WTC11 (cell line): ENCODE measurements at regions not wholly inside any gene's neighbourhood (a gene's known extent, or its start where the extent isn't known, plus 50 kb on each side); places are given as distances from the start of the nearest gene placed in this dataset.
"Not testable (repeated sequence)": the region's sequence is repeated elsewhere in the genome, so short reads cannot be mapped to it uniquely, and the experiment has no call there.

Experiments used
- ATAC-seq: fragments of 200-7000 bp; cut with Tn5 transposase; 2 replicates; pipeline ENCODE4 v1.10.0; 2021; ENCODE audit warnings: mild to moderate bottlenecking, moderate library complexity
- CTCF ChIA-PET: fragments of 300-600 bp; sonication (Branson Sonifier 250); formaldehyde crosslinking; loops from one replicate; lab custom pipeline; 2021; ENCODE audit warnings: antibody characterized with exemption; lab: Charles Lee
- POLR2A ChIA-PET: fragments of 350-600 bp; sonication (Branson Sonifier 250); formaldehyde crosslinking; loops from one replicate; lab custom pipeline; 2021; ENCODE audit warnings: antibody characterized with exemption; lab: Charles Lee
- DNase-seq: peaks from one replicate; pipeline ENCODE4 v3.0.0; 2021; ENCODE audit warnings: low spot score
- H3K27ac Mint-ChIP-seq: 2 replicates; pipeline ENCODE4 v1.8.0; 2021; ENCODE audit warnings: mixed read lengths
- H3K27me3 Mint-ChIP-seq: 2 replicates; pipeline ENCODE4 v1.8.0; 2021; ENCODE audit warnings: low read depth, mild to moderate bottlenecking, moderate library complexity, mixed read lengths
- H3K36me3 Mint-ChIP-seq: 2 replicates; pipeline ENCODE4 v1.8.0; 2021; ENCODE audit warnings: mixed read lengths
- H3K4me1 Mint-ChIP-seq: 2 replicates; pipeline ENCODE4 v1.8.0; 2022; ENCODE audit warnings: mixed read lengths
- H3K4me3 Mint-ChIP-seq: 2 replicates; pipeline ENCODE4 v1.8.0; 2021; ENCODE audit warnings: mild to moderate bottlenecking, moderate library complexity, mixed read lengths
- H3K9me3 Mint-ChIP-seq: 2 replicates; pipeline ENCODE4 v1.8.0; 2021; ENCODE audit warnings: mixed read lengths
- ATF1 ChIP-seq: sonication (generic); formaldehyde crosslinking; IDR thresholded peaks from 2 replicates; pipeline ENCODE4 v1.8.1; 2023; ENCODE audit warnings: mild to moderate bottlenecking, moderate library complexity, missing genetic modification reagents
- ELF4 ChIP-seq: sonication (generic); formaldehyde crosslinking; IDR thresholded peaks from 2 replicates; pipeline ENCODE4 v1.8.1; 2022; ENCODE audit warnings: low read depth, mild to moderate bottlenecking, moderate library complexity, missing genetic modification reagents
- EMX1 ChIP-seq: fragments of 250-450 bp; sonication (Bioruptor Pico); IDR thresholded peaks from 2 replicates; pipeline ENCODE4 v1.8.0; 2021; ENCODE audit warnings: mild to moderate bottlenecking
- ETV6 ChIP-seq: sonication (generic); formaldehyde crosslinking; IDR thresholded peaks from 2 replicates; pipeline ENCODE4 v1.8.1; 2022; ENCODE audit warnings: mild to moderate bottlenecking, missing genetic modification reagents
- FOXJ3 ChIP-seq: sonication (generic); formaldehyde crosslinking; IDR thresholded peaks from 2 replicates; pipeline ENCODE4 v1.9.0; 2021; ENCODE audit warnings: missing genetic modification reagents, mild to moderate bottlenecking, borderline replicate concordance
- HMGA2 ChIP-seq: fragments of 250-450 bp; sonication (Bioruptor Pico); IDR thresholded peaks from 2 replicates; pipeline ENCODE4 v1.4.0; 2021; ENCODE audit warnings: mild to moderate bottlenecking, moderate library complexity
- IRF2 ChIP-seq: sonication (generic); formaldehyde crosslinking; IDR thresholded peaks from 2 replicates; pipeline ENCODE4 v1.8.0; 2022; ENCODE audit warnings: low read depth, missing genetic modification reagents, borderline replicate concordance
- MXD4 ChIP-seq: fragments of 250-450 bp; sonication (Bioruptor Pico); IDR thresholded peaks from 2 replicates; pipeline ENCODE4 v1.8.0; 2021; ENCODE audit warnings: mild to moderate bottlenecking, moderate library complexity, borderline replicate concordance
- MYBL2 ChIP-seq: sonication (generic); formaldehyde crosslinking; IDR thresholded peaks from 2 replicates; pipeline ENCODE4 v1.8.1; 2023; ENCODE audit warnings: mild to moderate bottlenecking, moderate library complexity, missing genetic modification reagents
- SOX15 ChIP-seq: fragments of 250-450 bp; sonication (Bioruptor Pico); IDR thresholded peaks from 2 replicates; pipeline ENCODE4 v1.9.0; 2021; ENCODE audit warnings: mild to moderate bottlenecking
- SP1 ChIP-seq: sonication (generic); formaldehyde crosslinking; conservative IDR thresholded peaks from 2 replicates; pipeline ENCODE4 v1.8.1; 2022; ENCODE audit warnings: missing genetic modification reagents
- ZNF263 ChIP-seq: sonication (generic); formaldehyde crosslinking; IDR thresholded peaks from 2 replicates; pipeline ENCODE4 v1.8.1; 2022; ENCODE audit warnings: low read depth, mild to moderate bottlenecking, moderate library complexity, missing genetic modification reagents
- ZNF416 ChIP-seq: fragments of 250-450 bp; sonication (Bioruptor Pico); IDR thresholded peaks from 2 replicates; pipeline ENCODE4 v1.9.0; 2021; ENCODE audit warnings: mild to moderate bottlenecking, inconsistent platforms
- TF ChIP-seq, protein P1 (sequence below): sonication (generic); formaldehyde crosslinking; IDR thresholded peaks from 2 replicates; pipeline ENCODE4 v1.8.1; 2023; ENCODE audit warnings: mild to moderate bottlenecking, missing genetic modification reagents
- TF ChIP-seq, protein P2 (sequence below): fragments of 200-600 bp; IDR thresholded peaks from 2 replicates; pipeline ENCODE4 v1.8.0; 2022; ENCODE audit warnings: antibody characterized with exemption
- TF ChIP-seq, protein P3 (sequence below): sonication (generic); formaldehyde crosslinking; IDR thresholded peaks from 2 replicates; pipeline ENCODE4 v1.8.0; 2023; ENCODE audit warnings: mild to moderate bottlenecking, missing genetic modification reagents
- TF ChIP-seq, protein P4 (sequence below): sonication (generic); formaldehyde crosslinking; conservative IDR thresholded peaks from 2 replicates; pipeline ENCODE4 v1.8.1; 2023; ENCODE audit warnings: mild to moderate bottlenecking, low read depth, missing genetic modification reagents, moderate library complexity
- TF ChIP-seq, protein P5 (sequence below): fragments of 250-450 bp; sonication (Bioruptor Pico); IDR thresholded peaks from 2 replicates; pipeline ENCODE4 v1.8.0; 2021; ENCODE audit warnings: mild to moderate bottlenecking
- TF ChIP-seq, protein P6 (sequence below): sonication (generic); formaldehyde crosslinking; IDR thresholded peaks from 2 replicates; pipeline ENCODE4 v1.8.0; 2022; ENCODE audit warnings: mild to moderate bottlenecking, missing genetic modification reagents

DNA sequence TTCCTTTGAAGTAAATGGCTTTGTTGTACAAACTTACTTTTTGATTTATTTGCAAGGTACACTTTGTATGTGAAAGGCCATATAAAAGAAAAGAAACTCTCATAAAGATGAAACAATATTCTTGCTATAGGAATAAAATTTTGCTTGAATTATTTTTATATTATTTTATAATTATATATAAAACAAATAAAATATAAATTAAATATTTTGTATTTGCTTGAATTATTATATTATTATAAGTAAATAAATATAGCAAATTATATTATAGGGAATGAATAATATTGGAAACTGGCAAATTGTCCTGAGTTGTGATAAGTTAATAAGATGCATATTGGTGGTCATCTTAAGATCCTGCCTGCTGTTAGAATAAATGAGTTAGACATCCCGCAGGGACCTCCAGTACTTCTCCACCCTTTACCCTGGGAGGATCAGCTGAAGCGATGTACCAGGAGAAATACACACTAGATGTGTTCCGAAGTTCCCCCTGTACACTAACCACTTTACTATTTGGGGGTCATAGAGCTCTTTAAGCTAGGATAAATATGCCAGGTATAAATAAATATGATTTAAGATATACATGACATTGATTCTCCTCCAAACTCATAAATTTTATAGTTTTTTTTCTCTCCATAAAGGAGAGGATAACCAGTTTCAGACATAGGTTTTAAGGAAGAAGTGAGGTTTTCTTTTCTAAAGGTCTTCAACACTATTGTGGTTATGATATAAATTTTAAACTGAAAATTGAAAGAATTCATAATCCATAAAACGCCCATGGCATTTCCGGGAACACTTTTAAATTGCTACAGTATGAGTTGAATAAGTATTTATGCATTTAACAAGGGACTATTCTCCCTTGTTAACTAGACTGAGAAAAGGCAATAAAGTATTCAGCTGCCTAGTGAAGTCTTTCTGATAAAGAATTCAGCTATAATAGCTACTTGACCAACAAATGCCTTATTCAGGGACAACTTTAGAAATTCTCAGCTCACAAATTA, 486.3 kb upstream of the MARCKS start:
- no peaks in the 10 kb centered on the region for H3K9me3 Mint-ChIP-seq
- CTCF ChIA-PET, result no interaction called here
- H3K4me3 Mint-ChIP-seq, result no peak overlapping the region
- ATAC-seq, result no peak
- no peaks in the 10 kb centered on the region; the same call in 1 of the 2 replicates for H3K4me1 Mint-ChIP-seq
- H3K27me3 Mint-ChIP-seq, result no peaks in the 10 kb centered on the region
- H3K27ac Mint-ChIP-seq, result no peak overlapping the region
- H3K36me3 Mint-ChIP-seq, result no peaks in the 10 kb centered on the region
- POLR2A ChIA-PET, result no interaction called here
- TF ChIP-seq, protein P1, sequence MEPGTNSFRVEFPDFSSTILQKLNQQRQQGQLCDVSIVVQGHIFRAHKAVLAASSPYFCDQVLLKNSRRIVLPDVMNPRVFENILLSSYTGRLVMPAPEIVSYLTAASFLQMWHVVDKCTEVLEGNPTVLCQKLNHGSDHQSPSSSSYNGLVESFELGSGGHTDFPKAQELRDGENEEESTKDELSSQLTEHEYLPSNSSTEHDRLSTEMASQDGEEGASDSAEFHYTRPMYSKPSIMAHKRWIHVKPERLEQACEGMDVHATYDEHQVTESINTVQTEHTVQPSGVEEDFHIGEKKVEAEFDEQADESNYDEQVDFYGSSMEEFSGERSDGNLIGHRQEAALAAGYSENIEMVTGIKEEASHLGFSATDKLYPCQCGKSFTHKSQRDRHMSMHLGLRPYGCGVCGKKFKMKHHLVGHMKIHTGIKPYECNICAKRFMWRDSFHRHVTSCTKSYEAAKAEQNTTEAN, result no peak
- TF ChIP-seq, protein P2, sequence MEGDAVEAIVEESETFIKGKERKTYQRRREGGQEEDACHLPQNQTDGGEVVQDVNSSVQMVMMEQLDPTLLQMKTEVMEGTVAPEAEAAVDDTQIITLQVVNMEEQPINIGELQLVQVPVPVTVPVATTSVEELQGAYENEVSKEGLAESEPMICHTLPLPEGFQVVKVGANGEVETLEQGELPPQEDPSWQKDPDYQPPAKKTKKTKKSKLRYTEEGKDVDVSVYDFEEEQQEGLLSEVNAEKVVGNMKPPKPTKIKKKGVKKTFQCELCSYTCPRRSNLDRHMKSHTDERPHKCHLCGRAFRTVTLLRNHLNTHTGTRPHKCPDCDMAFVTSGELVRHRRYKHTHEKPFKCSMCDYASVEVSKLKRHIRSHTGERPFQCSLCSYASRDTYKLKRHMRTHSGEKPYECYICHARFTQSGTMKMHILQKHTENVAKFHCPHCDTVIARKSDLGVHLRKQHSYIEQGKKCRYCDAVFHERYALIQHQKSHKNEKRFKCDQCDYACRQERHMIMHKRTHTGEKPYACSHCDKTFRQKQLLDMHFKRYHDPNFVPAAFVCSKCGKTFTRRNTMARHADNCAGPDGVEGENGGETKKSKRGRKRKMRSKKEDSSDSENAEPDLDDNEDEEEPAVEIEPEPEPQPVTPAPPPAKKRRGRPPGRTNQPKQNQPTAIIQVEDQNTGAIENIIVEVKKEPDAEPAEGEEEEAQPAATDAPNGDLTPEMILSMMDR, result no peak
- TF ChIP-seq, protein P3, sequence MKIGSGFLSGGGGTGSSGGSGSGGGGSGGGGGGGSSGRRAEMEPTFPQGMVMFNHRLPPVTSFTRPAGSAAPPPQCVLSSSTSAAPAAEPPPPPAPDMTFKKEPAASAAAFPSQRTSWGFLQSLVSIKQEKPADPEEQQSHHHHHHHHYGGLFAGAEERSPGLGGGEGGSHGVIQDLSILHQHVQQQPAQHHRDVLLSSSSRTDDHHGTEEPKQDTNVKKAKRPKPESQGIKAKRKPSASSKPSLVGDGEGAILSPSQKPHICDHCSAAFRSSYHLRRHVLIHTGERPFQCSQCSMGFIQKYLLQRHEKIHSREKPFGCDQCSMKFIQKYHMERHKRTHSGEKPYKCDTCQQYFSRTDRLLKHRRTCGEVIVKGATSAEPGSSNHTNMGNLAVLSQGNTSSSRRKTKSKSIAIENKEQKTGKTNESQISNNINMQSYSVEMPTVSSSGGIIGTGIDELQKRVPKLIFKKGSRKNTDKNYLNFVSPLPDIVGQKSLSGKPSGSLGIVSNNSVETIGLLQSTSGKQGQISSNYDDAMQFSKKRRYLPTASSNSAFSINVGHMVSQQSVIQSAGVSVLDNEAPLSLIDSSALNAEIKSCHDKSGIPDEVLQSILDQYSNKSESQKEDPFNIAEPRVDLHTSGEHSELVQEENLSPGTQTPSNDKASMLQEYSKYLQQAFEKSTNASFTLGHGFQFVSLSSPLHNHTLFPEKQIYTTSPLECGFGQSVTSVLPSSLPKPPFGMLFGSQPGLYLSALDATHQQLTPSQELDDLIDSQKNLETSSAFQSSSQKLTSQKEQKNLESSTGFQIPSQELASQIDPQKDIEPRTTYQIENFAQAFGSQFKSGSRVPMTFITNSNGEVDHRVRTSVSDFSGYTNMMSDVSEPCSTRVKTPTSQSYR (CRISPR knock-in tag), result no peak
- TF ChIP-seq FOXJ3 (no peak), HMGA2 (CRISPR knock-in tag) (peak; percentile 93), ZNF416 (CRISPR knock-in tag) (no peak)
- DNase-seq, result no peak

DNA sequence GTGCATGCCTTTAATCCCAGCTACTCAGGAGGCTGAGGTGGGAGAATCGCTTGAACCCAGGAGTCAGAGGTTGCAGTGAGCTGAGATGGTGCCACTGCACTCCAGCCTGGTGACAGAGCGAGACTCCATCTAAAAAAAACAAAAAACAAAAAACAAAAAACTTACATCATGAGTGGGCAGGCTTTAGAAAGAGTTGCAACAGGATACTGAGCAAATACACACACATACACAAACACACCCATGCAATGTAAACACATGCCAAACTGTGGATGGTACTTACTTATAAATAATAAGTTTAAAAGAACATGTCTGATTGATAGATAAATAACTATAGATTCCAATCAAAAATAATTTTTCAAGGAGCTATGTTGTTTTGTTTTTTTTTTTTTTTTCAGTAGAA, 481.7 kb upstream of the MARCKS start:
- DNase-seq, H3K27me3 Mint-ChIP-seq, H3K27ac Mint-ChIP-seq, H3K4me1 Mint-ChIP-seq, CTCF ChIA-PET, ATAC-seq, POLR2A ChIA-PET, H3K36me3 Mint-ChIP-seq, H3K9me3 Mint-ChIP-seq, H3K4me3 Mint-ChIP-seq: not testable (repeated sequence)

DNA sequence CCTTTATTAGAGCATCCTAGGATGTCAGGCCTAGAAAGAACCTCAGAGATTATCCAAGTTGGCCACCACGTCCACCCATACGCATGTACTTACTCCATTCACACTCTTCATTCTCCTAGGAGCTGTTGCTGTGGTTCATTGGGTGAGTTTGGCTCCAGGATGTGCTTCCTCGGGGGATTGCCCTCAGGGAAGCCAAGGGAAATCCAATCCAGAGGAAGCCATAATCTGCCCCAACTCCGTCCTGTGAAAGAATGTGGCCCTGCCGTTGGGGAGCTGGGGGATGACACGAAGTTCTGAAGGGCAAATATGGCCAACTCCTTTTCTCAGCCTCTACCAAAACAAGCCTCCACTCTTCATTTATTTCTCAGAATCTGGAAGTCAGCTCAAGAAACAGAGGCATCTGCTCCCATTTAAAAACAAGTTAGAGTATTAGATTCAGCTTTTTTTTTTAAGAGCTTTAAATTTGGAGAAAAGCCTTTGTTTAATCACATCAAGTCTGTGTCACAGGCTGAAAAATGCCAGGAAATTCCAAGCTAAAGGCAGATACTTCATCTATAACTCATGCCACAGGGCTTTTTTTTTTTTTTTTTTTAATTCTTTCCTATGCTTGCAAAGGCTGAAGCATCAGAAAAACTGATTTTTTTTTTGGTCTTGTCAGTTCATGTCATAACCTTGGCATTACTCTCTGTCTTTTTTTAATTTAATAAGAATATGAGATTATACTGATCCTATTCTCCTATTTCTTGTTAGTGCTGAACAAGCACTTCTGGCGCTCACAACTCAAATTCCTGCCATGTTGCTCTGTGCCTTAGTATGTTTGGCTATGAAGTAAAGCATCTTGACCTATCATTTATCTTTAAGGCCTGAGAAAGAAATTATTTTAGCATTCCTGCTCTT, 480.9 kb upstream of the MARCKS start:
- POLR2A ChIA-PET, result no interaction called here
- Mint-ChIP-seq H3K36me3 (no peaks in the 10 kb centered on the region), H3K9me3 (no peaks in the 10 kb centered on the region), H3K4me3 (no peak overlapping the region), H3K27me3 (no peaks in the 10 kb centered on the region), H3K27ac (no peak overlapping the region), H3K4me1 (no peaks in the 10 kb centered on the region)
- TF ChIP-seq ETV6, result no peak
- no peak for TF ChIP-seq ELF4 (CRISPR knock-in tag)
- TF ChIP-seq IRF2 (CRISPR knock-in tag), result no peak
- TF ChIP-seq EMX1 (CRISPR knock-in tag), result no peak
- TF ChIP-seq, protein P4, sequence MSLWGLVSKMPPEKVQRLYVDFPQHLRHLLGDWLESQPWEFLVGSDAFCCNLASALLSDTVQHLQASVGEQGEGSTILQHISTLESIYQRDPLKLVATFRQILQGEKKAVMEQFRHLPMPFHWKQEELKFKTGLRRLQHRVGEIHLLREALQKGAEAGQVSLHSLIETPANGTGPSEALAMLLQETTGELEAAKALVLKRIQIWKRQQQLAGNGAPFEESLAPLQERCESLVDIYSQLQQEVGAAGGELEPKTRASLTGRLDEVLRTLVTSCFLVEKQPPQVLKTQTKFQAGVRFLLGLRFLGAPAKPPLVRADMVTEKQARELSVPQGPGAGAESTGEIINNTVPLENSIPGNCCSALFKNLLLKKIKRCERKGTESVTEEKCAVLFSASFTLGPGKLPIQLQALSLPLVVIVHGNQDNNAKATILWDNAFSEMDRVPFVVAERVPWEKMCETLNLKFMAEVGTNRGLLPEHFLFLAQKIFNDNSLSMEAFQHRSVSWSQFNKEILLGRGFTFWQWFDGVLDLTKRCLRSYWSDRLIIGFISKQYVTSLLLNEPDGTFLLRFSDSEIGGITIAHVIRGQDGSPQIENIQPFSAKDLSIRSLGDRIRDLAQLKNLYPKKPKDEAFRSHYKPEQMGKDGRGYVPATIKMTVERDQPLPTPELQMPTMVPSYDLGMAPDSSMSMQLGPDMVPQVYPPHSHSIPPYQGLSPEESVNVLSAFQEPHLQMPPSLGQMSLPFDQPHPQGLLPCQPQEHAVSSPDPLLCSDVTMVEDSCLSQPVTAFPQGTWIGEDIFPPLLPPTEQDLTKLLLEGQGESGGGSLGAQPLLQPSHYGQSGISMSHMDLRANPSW (CRISPR knock-in tag), result no peak
- TF ChIP-seq ATF1 (CRISPR knock-in tag), result no peak
- no peak for TF ChIP-seq ZNF263
- TF ChIP-seq SP1 (CRISPR knock-in tag), result no peak
- TF ChIP-seq MYBL2 (CRISPR knock-in tag), result no peak
- TF ChIP-seq SOX15 (CRISPR knock-in tag), result no peak
- TF ChIP-seq MXD4 (CRISPR knock-in tag), result no peak
- TF ChIP-seq, protein P5, sequence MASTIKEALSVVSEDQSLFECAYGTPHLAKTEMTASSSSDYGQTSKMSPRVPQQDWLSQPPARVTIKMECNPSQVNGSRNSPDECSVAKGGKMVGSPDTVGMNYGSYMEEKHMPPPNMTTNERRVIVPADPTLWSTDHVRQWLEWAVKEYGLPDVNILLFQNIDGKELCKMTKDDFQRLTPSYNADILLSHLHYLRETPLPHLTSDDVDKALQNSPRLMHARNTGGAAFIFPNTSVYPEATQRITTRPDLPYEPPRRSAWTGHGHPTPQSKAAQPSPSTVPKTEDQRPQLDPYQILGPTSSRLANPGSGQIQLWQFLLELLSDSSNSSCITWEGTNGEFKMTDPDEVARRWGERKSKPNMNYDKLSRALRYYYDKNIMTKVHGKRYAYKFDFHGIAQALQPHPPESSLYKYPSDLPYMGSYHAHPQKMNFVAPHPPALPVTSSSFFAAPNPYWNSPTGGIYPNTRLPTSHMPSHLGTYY (CRISPR knock-in tag), result no peak
- TF ChIP-seq, protein P6, sequence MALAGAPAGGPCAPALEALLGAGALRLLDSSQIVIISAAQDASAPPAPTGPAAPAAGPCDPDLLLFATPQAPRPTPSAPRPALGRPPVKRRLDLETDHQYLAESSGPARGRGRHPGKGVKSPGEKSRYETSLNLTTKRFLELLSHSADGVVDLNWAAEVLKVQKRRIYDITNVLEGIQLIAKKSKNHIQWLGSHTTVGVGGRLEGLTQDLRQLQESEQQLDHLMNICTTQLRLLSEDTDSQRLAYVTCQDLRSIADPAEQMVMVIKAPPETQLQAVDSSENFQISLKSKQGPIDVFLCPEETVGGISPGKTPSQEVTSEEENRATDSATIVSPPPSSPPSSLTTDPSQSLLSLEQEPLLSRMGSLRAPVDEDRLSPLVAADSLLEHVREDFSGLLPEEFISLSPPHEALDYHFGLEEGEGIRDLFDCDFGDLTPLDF (CRISPR knock-in tag), result no peak
- DNase-seq (no peak), ATAC-seq (no peak)
- CTCF ChIA-PET, result no interaction called here
